A673 (cell line): ENCODE measurements at regions not wholly inside any gene's neighbourhood (a gene's known extent, or its start where the extent isn't known, plus 50 kb on each side); places are given as distances from the start of the nearest gene placed in this dataset.

Source experiments
- BruUV-seq: library from RNA; stranded (reverse); fragments of 400-500 nt; replicated peaks from 2 replicates; lab custom pipeline; 2021; lab: Mats Ljungman, UMichigan
- CTCF ChIA-PET: fragments of 300-600 bp; sonication (Branson Sonifier 250); formaldehyde crosslinking; loops from one replicate; lab custom pipeline; 2022; ENCODE audit warnings: antibody characterized with exemption; lab: Charles Lee
- POLR2A ChIA-PET: fragments of 300-600 bp; sonication (Branson Sonifier 250); formaldehyde crosslinking; loops from one replicate; lab custom pipeline; 2022; ENCODE audit warnings: antibody characterized with exemption; ENCODE audit not compliant: low non-redundant PET; lab: Charles Lee
- DNase-seq: peaks from one replicate; pipeline ENCODE4 v3.0.0-alpha.2; 2015; ENCODE audit warnings: low spot score
- H3K27ac ChIP-seq: fragments of 200-600 bp; sonication (generic); 2 replicates; pipeline ENCODE4 v1.5.1; 2016; ENCODE audit warnings: mixed run types, low read depth, mild to moderate bottlenecking, mixed read lengths, antibody characterized with exemption, low read length; ENCODE audit not compliant: poor library complexity, severe bottlenecking
- H3K27me3 ChIP-seq: fragments of 200-600 bp; sonication (generic); replicated peaks from 2 replicates; pipeline ENCODE4 v1.6.1; 2017; ENCODE audit warnings: mixed run types, low read depth, mild to moderate bottlenecking, mixed read lengths, antibody characterized with exemption, low read length; ENCODE audit not compliant: insufficient read depth, poor library complexity
- H3K36me3 ChIP-seq: fragments of 200-600 bp; sonication (generic); 2 replicates; pipeline ENCODE4 v1.6.1; 2016; ENCODE audit warnings: mixed run types, mild to moderate bottlenecking, mixed read lengths, antibody characterized with exemption, low read length; ENCODE audit not compliant: insufficient read depth, poor library complexity, severe bottlenecking
- H3K4me1 ChIP-seq: fragments of 200-600 bp; sonication (generic); 2 replicates; pipeline ENCODE4 v1.6.1; 2017; ENCODE audit warnings: mixed run types, mild to moderate bottlenecking, mixed read lengths, antibody characterized with exemption, low read length; ENCODE audit not compliant: insufficient read depth, poor library complexity, severe bottlenecking
- H3K4me3 ChIP-seq: fragments of 200-600 bp; sonication (generic); 2 replicates; pipeline ENCODE4 v1.5.1; 2016; ENCODE audit warnings: low read depth, mixed run types, mild to moderate bottlenecking, mixed read lengths, low read length; ENCODE audit not compliant: poor library complexity, severe bottlenecking
- H3K9me3 ChIP-seq: fragments of 200-600 bp; sonication (generic); 2 replicates; pipeline ENCODE4 v1.6.1; 2016; ENCODE audit warnings: mixed run types, low read depth, mild to moderate bottlenecking, mixed read lengths, antibody characterized with exemption, low read length; ENCODE audit not compliant: poor library complexity, severe bottlenecking
- EZH2 ChIP-seq: fragments of 200-600 bp; sonication (generic); IDR thresholded peaks from 2 replicates; pipeline ENCODE4 v1.6.1; 2017; ENCODE audit warnings: borderline replicate concordance, low read depth, mild to moderate bottlenecking, mixed read lengths, antibody characterized with exemption, low read length; ENCODE audit not compliant: poor library complexity, severe bottlenecking
- intact Hi-C: fragments of 100-400 bp; cut with micrococcal nuclease; formaldehyde crosslinking; loops from one replicate; pipeline ENCODE4 v1.10.0; 2022; ENCODE audit not compliant: unreplicated experiment
- TF ChIP-seq, protein P1 (sequence below): fragments of 300-800, 200-600 bp; sonication (generic); conservative IDR thresholded peaks from 2 replicates; pipeline ENCODE4 v1.5.1; 2017; ENCODE audit warnings: low read depth, mild to moderate bottlenecking, antibody characterized with exemption, low read length, moderate library complexity, mixed read lengths

GRCh38 chr1:212214325-212214724, 70.9 kb upstream of the PPP2R5A start:
- H3K4me3 ChIP-seq, result no peak overlapping the region
- ChIA-PET CTCF (no interaction called here), POLR2A (no interaction called here)
- H3K27me3 ChIP-seq, result no peaks in the 10 kb centered on the region
- intact Hi-C loops, result no loop called here
- DNase-seq, result no peak
- no TSS peak for BruUV-seq
- H3K4me1 ChIP-seq, result no peaks in the 10 kb centered on the region
- no peaks in the 10 kb centered on the region for H3K36me3 ChIP-seq
- no peak for TF ChIP-seq EZH2
- TF ChIP-seq, protein P1, sequence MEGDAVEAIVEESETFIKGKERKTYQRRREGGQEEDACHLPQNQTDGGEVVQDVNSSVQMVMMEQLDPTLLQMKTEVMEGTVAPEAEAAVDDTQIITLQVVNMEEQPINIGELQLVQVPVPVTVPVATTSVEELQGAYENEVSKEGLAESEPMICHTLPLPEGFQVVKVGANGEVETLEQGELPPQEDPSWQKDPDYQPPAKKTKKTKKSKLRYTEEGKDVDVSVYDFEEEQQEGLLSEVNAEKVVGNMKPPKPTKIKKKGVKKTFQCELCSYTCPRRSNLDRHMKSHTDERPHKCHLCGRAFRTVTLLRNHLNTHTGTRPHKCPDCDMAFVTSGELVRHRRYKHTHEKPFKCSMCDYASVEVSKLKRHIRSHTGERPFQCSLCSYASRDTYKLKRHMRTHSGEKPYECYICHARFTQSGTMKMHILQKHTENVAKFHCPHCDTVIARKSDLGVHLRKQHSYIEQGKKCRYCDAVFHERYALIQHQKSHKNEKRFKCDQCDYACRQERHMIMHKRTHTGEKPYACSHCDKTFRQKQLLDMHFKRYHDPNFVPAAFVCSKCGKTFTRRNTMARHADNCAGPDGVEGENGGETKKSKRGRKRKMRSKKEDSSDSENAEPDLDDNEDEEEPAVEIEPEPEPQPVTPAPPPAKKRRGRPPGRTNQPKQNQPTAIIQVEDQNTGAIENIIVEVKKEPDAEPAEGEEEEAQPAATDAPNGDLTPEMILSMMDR, result no peak
- no peaks in the 10 kb centered on the region for H3K9me3 ChIP-seq
- no peak overlapping the region for H3K27ac ChIP-seq

- H3K27me3 ChIP-seq, result no peaks in the 10 kb centered on the region
- POLR2A ChIA-PET, result no interaction called here
- no peak overlapping the region for H3K27ac ChIP-seq
- H3K4me3 ChIP-seq, result no peak overlapping the region
- H3K9me3 ChIP-seq, result no peaks in the 10 kb centered on the region
- TF ChIP-seq EZH2, result no peak
- TF ChIP-seq, protein P1, result no peak
- BruUV-seq, result no TSS peak
- H3K4me1 ChIP-seq, result no peaks in the 10 kb centered on the region
- no peak for DNase-seq
- intact Hi-C loops, result no loop called here
- CTCF ChIA-PET, result no interaction called here
- H3K36me3 ChIP-seq, result no peaks in the 10 kb centered on the region
Observed at GRCh38 chr1:212215910-212216309, 69.3 kb upstream of the PPP2R5A start.

- ChIA-PET POLR2A (no interaction called here), CTCF (no interaction called here)
- BruUV-seq, result no TSS peak
- no peaks in the 10 kb centered on the region for H3K4me1 ChIP-seq
- intact Hi-C loops, result no loop called here
- H3K27ac ChIP-seq, result no peak overlapping the region
- H3K9me3 ChIP-seq, result no peaks in the 10 kb centered on the region
- H3K4me3 ChIP-seq, result no peak overlapping the region
- no peaks in the 10 kb centered on the region for H3K27me3 ChIP-seq
- no peak for DNase-seq
- H3K36me3 ChIP-seq, result no peaks in the 10 kb centered on the region
- TF ChIP-seq, protein P1, result no peak
- TF ChIP-seq EZH2, result no peak
Observed at GRCh38 chr1:212217633-212218032, 67.6 kb upstream of the PPP2R5A start.
